ENCODE measurements at regions not wholly inside any gene's neighbourhood (a gene's known extent, or its start where the extent isn't known, plus 50 kb on each side); places are given as distances from the start of the nearest gene placed in this dataset.

GRCh38 chrX:8003147-8003883 is 76.1 kb upstream of the PNPLA4 start:
- no peak for TF ChIP-seq POLR2AphosphoS5 (IDR thresholded peaks at IDR 0.05; ENCODE audit: low read depth)
- TF ChIP-seq CTCF (IDR thresholded peaks at IDR 0.05; ENCODE audit: insufficient read depth, low read length) = no peak
- TF ChIP-seq, protein P1, sequence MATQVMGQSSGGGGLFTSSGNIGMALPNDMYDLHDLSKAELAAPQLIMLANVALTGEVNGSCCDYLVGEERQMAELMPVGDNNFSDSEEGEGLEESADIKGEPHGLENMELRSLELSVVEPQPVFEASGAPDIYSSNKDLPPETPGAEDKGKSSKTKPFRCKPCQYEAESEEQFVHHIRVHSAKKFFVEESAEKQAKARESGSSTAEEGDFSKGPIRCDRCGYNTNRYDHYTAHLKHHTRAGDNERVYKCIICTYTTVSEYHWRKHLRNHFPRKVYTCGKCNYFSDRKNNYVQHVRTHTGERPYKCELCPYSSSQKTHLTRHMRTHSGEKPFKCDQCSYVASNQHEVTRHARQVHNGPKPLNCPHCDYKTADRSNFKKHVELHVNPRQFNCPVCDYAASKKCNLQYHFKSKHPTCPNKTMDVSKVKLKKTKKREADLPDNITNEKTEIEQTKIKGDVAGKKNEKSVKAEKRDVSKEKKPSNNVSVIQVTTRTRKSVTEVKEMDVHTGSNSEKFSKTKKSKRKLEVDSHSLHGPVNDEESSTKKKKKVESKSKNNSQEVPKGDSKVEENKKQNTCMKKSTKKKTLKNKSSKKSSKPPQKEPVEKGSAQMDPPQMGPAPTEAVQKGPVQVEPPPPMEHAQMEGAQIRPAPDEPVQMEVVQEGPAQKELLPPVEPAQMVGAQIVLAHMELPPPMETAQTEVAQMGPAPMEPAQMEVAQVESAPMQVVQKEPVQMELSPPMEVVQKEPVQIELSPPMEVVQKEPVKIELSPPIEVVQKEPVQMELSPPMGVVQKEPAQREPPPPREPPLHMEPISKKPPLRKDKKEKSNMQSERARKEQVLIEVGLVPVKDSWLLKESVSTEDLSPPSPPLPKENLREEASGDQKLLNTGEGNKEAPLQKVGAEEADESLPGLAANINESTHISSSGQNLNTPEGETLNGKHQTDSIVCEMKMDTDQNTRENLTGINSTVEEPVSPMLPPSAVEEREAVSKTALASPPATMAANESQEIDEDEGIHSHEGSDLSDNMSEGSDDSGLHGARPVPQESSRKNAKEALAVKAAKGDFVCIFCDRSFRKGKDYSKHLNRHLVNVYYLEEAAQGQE (IDR thresholded peaks at IDR 0.05; ENCODE audit: insufficient replicate concordance, low read depth) = no peak
- TF ChIP-seq SPI1 (IDR thresholded peaks at IDR 0.05; ENCODE audit: borderline replicate concordance, low read depth) = no peak
- TF ChIP-seq GABPA (IDR thresholded peaks at IDR 0.05; ENCODE audit: low read depth) = no peak

Data from HL-60 (cell line).